CD8-positive, alpha-beta memory T cell (primary cell): ENCODE measurements at regions not wholly inside any gene's neighbourhood (a gene's known extent, or its start where the extent isn't known, plus 50 kb on each side); places are given as distances from the start of the nearest gene placed in this dataset.

ENCODE experiments used
- CTCF ChIA-PET: fragments of 350-600 bp; sonication (Branson Sonifier 250); formaldehyde crosslinking; loops from one replicate; lab custom pipeline; 2021; ENCODE audit warnings: antibody characterized with exemption; lab: Charles Lee
- POLR2A ChIA-PET: fragments of 350-600 bp; sonication (Branson Sonifier 250); formaldehyde crosslinking; loops from one replicate; lab custom pipeline; 2021; ENCODE audit warnings: antibody characterized with exemption; lab: Charles Lee
- DNase-seq, 5 donors: peaks; one replicate each; pipeline versions ENCODE4 v3.0.0 to v3.0.0-alpha.2; 2020 to 2022; ENCODE audit warnings: mixed read lengths in 1 of 5
- H3K27ac ChIP-seq: one replicate; pipeline ENCODE4 v1.7.0; 2013; ENCODE audit warnings: low read depth, mild to moderate bottlenecking, low read length, moderate library complexity
- H3K27me3 ChIP-seq: 2 replicates; pipeline ENCODE4 v1.7.0; 2013; ENCODE audit warnings: low read length, mild to moderate bottlenecking; ENCODE audit not compliant: insufficient read depth, poor library complexity, severe bottlenecking
- H3K36me3 ChIP-seq: 2 replicates; pipeline ENCODE4 v1.7.0; 2013; ENCODE audit warnings: mild to moderate bottlenecking, low read length, moderate library complexity; ENCODE audit not compliant: insufficient read depth
- H3K4me1 ChIP-seq: 2 replicates; pipeline ENCODE4 v1.7.0; 2013; ENCODE audit warnings: mild to moderate bottlenecking, low read length, moderate library complexity; ENCODE audit not compliant: insufficient read depth
- H3K4me3 ChIP-seq: 2 replicates; pipeline ENCODE4 v1.7.0; 2013; ENCODE audit warnings: mild to moderate bottlenecking, low read length
- H3K9me3 ChIP-seq: 2 replicates; pipeline ENCODE4 v1.7.0; 2013; ENCODE audit warnings: mild to moderate bottlenecking, low read length
- H3K27ac Mint-ChIP-seq, 8 donors: one replicate each; pipeline ENCODE4 v1.8.0; 2020 to 2021; ENCODE audit warnings: mixed read lengths in 8 of 8, mild to moderate bottlenecking in 6 of 8, inconsistent platforms in 3 of 8, moderate library complexity in 3 of 8
- H3K27me3 Mint-ChIP-seq, 2 donors: one replicate each; pipeline ENCODE4 v1.8.0; 2020 to 2021; ENCODE audit warnings: mixed read lengths in 2 of 2, mild to moderate bottlenecking in 1 of 2, moderate library complexity in 1 of 2
- H3K36me3 Mint-ChIP-seq, 3 donors: one replicate each; pipeline ENCODE4 v1.8.0; 2020 to 2021; ENCODE audit warnings: mixed read lengths in 3 of 3, inconsistent platforms in 1 of 3, mild to moderate bottlenecking in 1 of 3
- H3K4me1 Mint-ChIP-seq, 3 donors: one replicate each; pipeline ENCODE4 v1.8.0; 2020 to 2021; ENCODE audit warnings: mixed read lengths in 3 of 3, inconsistent platforms in 1 of 3, mild to moderate bottlenecking in 1 of 3
- H3K4me3 Mint-ChIP-seq, 7 donors: one replicate each; pipeline ENCODE4 v1.8.0; 2020 to 2021; ENCODE audit warnings: mixed read lengths in 7 of 7, mild to moderate bottlenecking in 6 of 7, moderate library complexity in 4 of 7, inconsistent platforms in 2 of 7
- H3K9me3 Mint-ChIP-seq, 5 donors: one replicate each; pipeline ENCODE4 v1.8.0; 2020 to 2022; ENCODE audit warnings: mixed read lengths in 5 of 5, mild to moderate bottlenecking in 3 of 5, moderate library complexity in 2 of 5, inconsistent platforms in 1 of 5

DNA sequence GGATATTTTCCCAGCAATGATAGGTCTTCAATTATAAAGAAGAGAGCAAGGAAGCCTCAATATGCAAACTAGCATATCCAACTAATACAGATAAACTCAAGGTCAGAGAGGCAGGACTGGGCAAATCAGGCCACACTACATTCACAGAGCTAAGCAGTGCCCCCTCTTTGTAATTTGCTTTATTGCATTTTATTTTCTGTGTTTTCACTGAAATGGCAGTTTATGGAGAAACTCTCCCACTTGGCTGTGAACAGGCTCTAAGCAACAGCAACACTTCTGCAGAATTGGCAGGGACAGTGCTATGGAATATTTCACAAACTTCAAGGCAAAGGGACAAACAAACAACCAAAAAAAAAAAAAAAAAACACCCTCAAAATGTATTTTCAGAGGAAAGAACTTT lies 93.4 kb upstream of the SOD1 start:
- ChIA-PET POLR2A (no interaction called here), CTCF (no interaction called here)
- no peaks in the 10 kb centered on the region for H3K27me3 ChIP-seq
- Mint-ChIP-seq H3K36me3 (no peaks in the 10 kb centered on the region), H3K4me3 (no peak overlapping the region), H3K9me3 (no peaks in the 10 kb centered on the region), H3K27ac (no peak overlapping the region), H3K27me3 (peaks cover 2 to 3% of the 10 kb centered on the region in 2 donors), H3K4me1 (no peaks in the 10 kb centered on the region)
- no peaks in the 10 kb centered on the region for H3K4me1 ChIP-seq
- H3K27ac ChIP-seq: no peak overlapping the region
- DNase-seq: no peak
- no peaks in the 10 kb centered on the region for H3K36me3 ChIP-seq
- H3K9me3 ChIP-seq: no peaks in the 10 kb centered on the region
- no peak overlapping the region for H3K4me3 ChIP-seq

DNA sequence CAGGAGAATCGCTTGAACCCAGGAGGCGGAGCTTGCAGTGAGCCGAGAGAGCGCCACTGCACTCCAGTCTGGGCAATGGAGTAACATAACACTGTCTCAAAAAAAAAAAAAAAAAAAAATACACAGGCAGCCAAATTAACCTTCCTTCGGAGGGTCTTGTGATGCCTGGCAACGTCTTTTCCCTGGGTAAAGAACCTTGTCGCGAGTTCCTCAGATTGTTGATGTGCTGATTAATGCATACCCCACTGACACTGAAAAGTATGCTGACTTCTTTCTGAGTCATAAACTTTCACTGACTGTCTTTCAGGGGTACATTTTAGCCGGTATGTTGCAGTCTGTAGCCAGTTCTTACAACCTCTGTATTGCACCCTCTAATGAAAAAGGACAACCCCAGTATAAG lies 95.1 kb upstream of the SOD1 start:
- POLR2A ChIA-PET: no interaction called here
- no peaks in the 10 kb centered on the region for H3K36me3 Mint-ChIP-seq
- no peak overlapping the region for H3K4me3 Mint-ChIP-seq
- H3K27ac Mint-ChIP-seq: no peak overlapping the region
- Histone ChIP-seq H3K9me3 (no peaks in the 10 kb centered on the region), H3K27ac (no peak overlapping the region), H3K36me3 (no peaks in the 10 kb centered on the region), H3K4me1 (no peaks in the 10 kb centered on the region), H3K27me3 (no peaks in the 10 kb centered on the region), H3K4me3 (no peak overlapping the region)
- no peaks in the 10 kb centered on the region for H3K9me3 Mint-ChIP-seq
- peaks cover 8 to 11% of the 10 kb centered on the region in 2 donors for H3K27me3 Mint-ChIP-seq
- DNase-seq: no peak
- CTCF ChIA-PET: no interaction called here
- H3K4me1 Mint-ChIP-seq: peaks cover 8 to 12% (median 10%) of the 10 kb centered on the region in 3 donors

DNA sequence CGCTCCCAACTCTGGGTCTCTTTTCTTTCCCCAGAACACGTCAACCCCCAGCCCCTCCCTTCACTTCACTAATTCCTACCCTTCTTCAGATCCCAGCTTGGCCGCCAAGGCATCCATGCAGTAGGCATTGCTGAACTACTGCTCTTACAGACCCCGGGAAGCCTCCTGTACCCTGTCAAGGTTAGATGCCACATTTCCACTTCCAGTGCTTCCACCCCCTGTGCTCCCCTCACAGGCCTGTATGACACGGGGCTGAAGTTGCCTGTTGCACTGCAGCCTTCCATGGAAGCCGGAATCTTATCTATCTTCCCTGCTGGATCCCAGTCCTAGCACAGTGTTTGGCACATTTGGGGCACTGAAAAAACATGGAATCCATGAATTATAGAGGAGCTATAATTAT lies 99.0 kb upstream of the SOD1 start:
- no peak overlapping the region for H3K27ac ChIP-seq
- no peaks in the 10 kb centered on the region for H3K36me3 ChIP-seq
- Mint-ChIP-seq H3K4me3 (peak overlapping the region; percentile 84 to 94 (median 89)), H3K36me3 (peaks cover 0 to 3% (median 0%) of the 10 kb centered on the region in 3 donors), H3K27me3 (peaks cover 10 to 32% of the 10 kb centered on the region in 2 donors), H3K27ac (peak overlapping the region in 3 of 8 donors; percentile 22 to 72 (median 48)), H3K4me1 (peaks cover 13 to 31% (median 20%) of the 10 kb centered on the region in 3 donors), H3K9me3 (no peaks in the 10 kb centered on the region)
- ChIA-PET CTCF (interaction anchor here (1.2 to 1.7 kb wide), 2 partner anchors 10 to 20 kb away, joined by 4 read pairs; no protein-coding TSS in a partner anchor), POLR2A (no interaction called here)
- H3K4me1 ChIP-seq: no peaks in the 10 kb centered on the region
- DNase-seq: no peak
- H3K27me3 ChIP-seq: peaks cover 7% of the 10 kb centered on the region
- no peaks in the 10 kb centered on the region for H3K9me3 ChIP-seq
- no peak overlapping the region for H3K4me3 ChIP-seq

DNA sequence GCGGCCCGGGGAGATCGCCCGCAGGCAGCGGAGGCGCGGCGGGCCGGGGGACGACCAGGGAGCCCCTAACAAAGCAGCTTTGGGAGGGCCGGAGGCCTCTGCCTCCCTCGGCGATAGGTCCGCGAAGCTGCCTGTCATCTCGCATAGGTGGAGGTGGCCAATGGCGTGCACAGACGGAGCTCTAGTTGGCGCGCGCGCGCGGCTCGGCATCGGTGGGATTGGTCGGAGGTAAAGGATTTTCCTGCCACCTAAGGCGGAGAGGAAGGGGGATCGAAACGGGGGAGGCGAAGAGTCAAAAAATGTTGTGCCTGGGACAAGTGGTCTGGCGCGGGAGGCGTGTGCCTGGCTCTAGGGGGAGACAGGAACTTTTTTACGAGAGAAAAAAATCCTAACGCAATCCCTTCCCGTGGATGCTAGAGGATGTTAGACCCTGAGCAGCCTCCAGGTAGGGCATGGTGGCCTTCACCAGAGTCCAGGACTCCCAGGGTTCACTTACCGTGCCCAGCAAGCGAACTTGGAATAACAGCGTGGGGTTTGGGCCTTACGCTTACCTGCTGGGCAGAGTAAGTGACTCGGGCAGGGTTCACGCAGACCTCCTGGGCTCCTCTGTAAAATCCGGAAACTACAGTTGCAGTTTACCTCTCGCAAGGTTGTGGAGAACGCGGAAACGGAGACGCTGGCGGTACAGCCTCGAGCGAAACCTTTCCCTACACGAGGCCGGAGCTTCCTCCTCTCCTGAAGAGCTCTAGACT lies 99.9 kb upstream of the SOD1 start:
- H3K4me1 ChIP-seq: peaks cover 2% of the 10 kb centered on the region
- no peaks in the 10 kb centered on the region for H3K36me3 ChIP-seq
- peak overlapping the region; percentile 42 for H3K4me3 ChIP-seq
- H3K4me1 Mint-ChIP-seq: peaks cover 14 to 38% (median 29%) of the 10 kb centered on the region in 3 donors
- H3K9me3 Mint-ChIP-seq: no peaks in the 10 kb centered on the region
- peaks cover 0 to 5% (median 0%) of the 10 kb centered on the region in 3 donors for H3K36me3 Mint-ChIP-seq
- peak; percentile 66 to 95 (median 82) for DNase-seq
- H3K27ac ChIP-seq: no peak overlapping the region
- H3K9me3 ChIP-seq: no peaks in the 10 kb centered on the region
- H3K4me3 Mint-ChIP-seq: peak overlapping the region; percentile 84 to 94 (median 90)
- H3K27me3 Mint-ChIP-seq: peaks cover 14 to 42% of the 10 kb centered on the region in 2 donors
- H3K27ac Mint-ChIP-seq: peak overlapping the region in 5 of 8 donors; percentile 4 to 86 (median 63)
- ChIA-PET POLR2A (interaction anchor here (0.6 to 0.7 kb wide), 2 partner anchors 11 to 12 kb away, joined by 3 to 7 read pairs; no protein-coding TSS in a partner anchor), CTCF (interaction anchor here (1.0 to 1.7 kb wide), 5 partner anchors 11 to 400 kb away, joined by 3 to 8 read pairs (median 5); no protein-coding TSS in a partner anchor)
- peaks cover 9% of the 10 kb centered on the region for H3K27me3 ChIP-seq

DNA sequence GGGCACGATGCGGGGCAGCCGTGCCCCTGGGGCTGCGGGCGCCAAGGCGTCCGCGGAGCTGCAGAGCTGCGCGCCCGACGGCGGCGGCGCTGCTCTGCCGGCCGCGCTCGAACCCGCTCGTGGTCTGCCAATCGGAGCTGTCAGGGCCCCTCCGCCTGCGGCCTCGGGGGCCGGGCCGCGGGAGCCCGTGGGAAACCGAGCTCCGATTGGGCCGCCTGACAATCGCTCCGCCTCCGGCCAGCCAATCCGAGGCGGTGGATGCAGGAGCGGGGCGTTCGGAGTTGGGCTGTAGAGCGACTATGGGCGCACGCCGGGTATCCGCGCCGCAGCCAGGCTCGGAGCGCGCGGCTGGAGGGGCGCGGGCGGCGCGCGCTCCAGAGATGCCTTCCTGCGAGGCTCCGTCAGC lies 100.5 kb upstream of the SOD1 start:
- H3K27ac ChIP-seq: no peak overlapping the region

GRCh38 chr21:31558189-31558961 lies 101.1 kb upstream of the SOD1 start:
- Histone ChIP-seq H3K4me1 (peaks cover 8% of the 10 kb centered on the region), H3K36me3 (no peaks in the 10 kb centered on the region), H3K27me3 (peaks cover 9% of the 10 kb centered on the region), H3K4me3 (peak overlapping the region; percentile 65), H3K9me3 (no peaks in the 10 kb centered on the region), H3K27ac (no peak overlapping the region)
- H3K4me3 Mint-ChIP-seq: peak overlapping the region; percentile 72 to 91 (median 82)
- H3K27me3 Mint-ChIP-seq: peaks cover 18 to 51% of the 10 kb centered on the region in 2 donors
- POLR2A ChIA-PET: no interaction called here
- peaks cover 17 to 45% (median 33%) of the 10 kb centered on the region in 3 donors for H3K4me1 Mint-ChIP-seq
- DNase-seq: peak in 3 of 5 donors; percentile 4 to 37 (median 14)
- H3K27ac Mint-ChIP-seq: no peak overlapping the region
- CTCF ChIA-PET: interaction anchor here (1.0 to 1.7 kb wide), 3 partner anchors 11 to 22 kb away, joined by 5 to 8 read pairs (median 6); no protein-coding TSS in a partner anchor
- H3K36me3 Mint-ChIP-seq: peaks cover 0 to 5% (median 0%) of the 10 kb centered on the region in 3 donors
- no peaks in the 10 kb centered on the region for H3K9me3 Mint-ChIP-seq

More for the DNA sequence above, 100.5 kb upstream of the SOD1 start:
- Histone ChIP-seq H3K4me1 (peaks cover 8% of the 10 kb centered on the region), H3K27me3 (peaks cover 9% of the 10 kb centered on the region), H3K4me3 (peak overlapping the region; percentile 65), H3K9me3 (no peaks in the 10 kb centered on the region), H3K36me3 (no peaks in the 10 kb centered on the region)
- H3K9me3 Mint-ChIP-seq: no peaks in the 10 kb centered on the region
- H3K36me3 Mint-ChIP-seq: peaks cover 0 to 5% (median 0%) of the 10 kb centered on the region in 3 donors
- peak; percentile 64 to 94 (median 82) for DNase-seq
- H3K4me1 Mint-ChIP-seq: peaks cover 17 to 44% (median 33%) of the 10 kb centered on the region in 3 donors
- no peak overlapping the region for H3K27ac Mint-ChIP-seq
- ChIA-PET POLR2A (interaction anchor here (0.6 to 0.7 kb wide), 2 partner anchors 12 kb away, joined by 3 to 7 read pairs; no protein-coding TSS in a partner anchor), CTCF (interaction anchor here (1.0 to 1.7 kb wide), 4 partner anchors 11 to 400 kb away, joined by 3 to 8 read pairs (median 6); no protein-coding TSS in a partner anchor)
- peak overlapping the region; percentile 84 to 94 (median 90) for H3K4me3 Mint-ChIP-seq
- H3K27me3 Mint-ChIP-seq: peaks cover 14 to 46% of the 10 kb centered on the region in 2 donors

- Mint-ChIP-seq H3K4me3 (peak overlapping the region; percentile 68 to 86 (median 76)), H3K36me3 (peaks cover 0 to 5% (median 0%) of the 10 kb centered on the region in 3 donors), H3K27me3 (peaks cover 22 to 58% of the 10 kb centered on the region in 2 donors), H3K9me3 (no peaks in the 10 kb centered on the region), H3K4me1 (peaks cover 17 to 45% (median 33%) of the 10 kb centered on the region in 3 donors), H3K27ac (no peak overlapping the region)
- DNase-seq: peak in 1 of 5 donors; percentile 29
- ChIA-PET POLR2A (no interaction called here), CTCF (interaction anchor here (1.0 kb wide), 1 partner anchor 10 kb away, joined by 3 read pairs; no protein-coding TSS in a partner anchor)
- Histone ChIP-seq H3K36me3 (no peaks in the 10 kb centered on the region), H3K27me3 (peaks cover 9% of the 10 kb centered on the region), H3K4me3 (peak overlapping the region; percentile 32), H3K4me1 (peaks cover 8% of the 10 kb centered on the region), H3K27ac (no peak overlapping the region), H3K9me3 (no peaks in the 10 kb centered on the region)
Measured at GRCh38 chr21:31557421-31558188, 101.9 kb upstream of the SOD1 start.
